Embryonic facial prominence (tissue), 1 donor: ENCODE measurements at regions not wholly inside any gene's neighbourhood (a gene's known extent, or its start where the extent isn't known, plus 50 kb on each side); places are given as distances from the start of the nearest gene placed in this dataset.
A peak's percentile ranks its signal among the peaks of the same experiment; 100 is the strongest.

Experiments
- DNase-seq: peaks from one replicate; pipeline ENCODE4 v3.0.0-alpha.2; 2016; ENCODE audit errors: extremely low spot score

- DNase-seq, result no peak
Observed at GRCh38 chr6:25222006-25222678, 57.0 kb upstream of the CARMIL1 start.

- peak; percentile 51 for DNase-seq
Observed at GRCh38 chr6:25223490-25223991, 55.6 kb upstream of the CARMIL1 start.

- DNase-seq, result no peak
Observed at GRCh38 chr6:25224242-25224641, 54.9 kb upstream of the CARMIL1 start.

- DNase-seq, result no peak
Observed at GRCh38 chr6:25227854-25228253, 51.3 kb upstream of the CARMIL1 start.
